GM18505 (cell line): ENCODE measurements at regions not wholly inside any gene's neighbourhood (a gene's known extent, or its start where the extent isn't known, plus 50 kb on each side); places are given as distances from the start of the nearest gene placed in this dataset.
"Not testable (repeated sequence)": the region's sequence is repeated elsewhere in the genome, so short reads cannot be mapped to it uniquely, and the experiment has no call there.

Experiments
- ATAC-seq: cut with Tn5 transposase; IDR thresholded peaks from one replicate; pipeline ENCODE4 v1.9.1; 2021; ENCODE audit not compliant: unreplicated experiment
- POLR2A ChIP-seq: IDR thresholded peaks from 4 replicates; pipeline ENCODE4 v1.6.1; 2011; ENCODE audit warnings: borderline replicate concordance; ENCODE audit not compliant: insufficient read depth, insufficient read length; ENCODE audit errors: extremely low read depth

DNA sequence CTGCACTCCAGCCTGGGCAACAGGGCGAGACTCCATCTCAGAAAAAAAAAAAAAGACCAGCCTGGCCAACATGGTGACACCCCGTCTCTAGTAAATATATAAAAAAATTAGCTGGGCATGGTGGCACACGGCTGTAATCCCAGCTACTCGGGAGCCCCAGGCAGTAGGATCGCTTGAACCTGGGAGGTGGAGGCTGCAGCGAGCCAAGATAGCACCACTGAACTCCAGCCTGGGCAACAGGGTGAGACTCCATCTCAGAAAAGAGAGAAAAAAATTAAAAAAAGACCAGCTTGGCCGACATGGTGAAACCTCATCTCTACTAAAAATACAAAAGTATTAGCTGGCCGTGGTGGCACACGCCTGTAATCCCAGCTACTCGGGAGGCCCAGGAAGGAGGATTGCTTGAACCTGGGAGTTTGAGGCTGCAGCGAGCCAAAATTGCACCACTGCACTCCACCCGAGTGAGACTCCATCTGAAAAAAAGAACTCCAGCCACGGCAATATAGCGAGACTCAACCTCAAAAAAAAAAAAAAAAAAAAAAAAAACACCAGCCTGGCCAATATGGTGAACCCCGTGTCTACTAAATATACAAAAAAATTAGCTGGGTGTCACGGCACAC is 346.1 kb upstream of the PLGLB2 start:
- no peak for ATAC-seq
- TF ChIP-seq POLR2A, result no peak

DNA sequence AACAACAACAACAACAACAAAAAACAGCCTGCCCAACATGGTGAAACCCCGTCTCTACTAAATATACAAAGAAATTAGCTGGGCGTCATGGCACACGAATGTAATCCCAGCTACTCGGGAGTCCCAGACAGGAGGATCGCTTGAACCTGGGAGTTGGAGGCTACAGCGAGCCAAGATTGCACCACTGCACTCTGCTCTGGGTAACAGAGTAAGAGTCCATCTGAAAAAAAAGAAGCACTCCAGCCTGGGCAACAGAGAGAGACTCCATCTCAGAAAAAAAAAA is 344.1 kb upstream of the PLGLB2 start:
- ATAC-seq, result no peak
- no peak for TF ChIP-seq POLR2A

DNA sequence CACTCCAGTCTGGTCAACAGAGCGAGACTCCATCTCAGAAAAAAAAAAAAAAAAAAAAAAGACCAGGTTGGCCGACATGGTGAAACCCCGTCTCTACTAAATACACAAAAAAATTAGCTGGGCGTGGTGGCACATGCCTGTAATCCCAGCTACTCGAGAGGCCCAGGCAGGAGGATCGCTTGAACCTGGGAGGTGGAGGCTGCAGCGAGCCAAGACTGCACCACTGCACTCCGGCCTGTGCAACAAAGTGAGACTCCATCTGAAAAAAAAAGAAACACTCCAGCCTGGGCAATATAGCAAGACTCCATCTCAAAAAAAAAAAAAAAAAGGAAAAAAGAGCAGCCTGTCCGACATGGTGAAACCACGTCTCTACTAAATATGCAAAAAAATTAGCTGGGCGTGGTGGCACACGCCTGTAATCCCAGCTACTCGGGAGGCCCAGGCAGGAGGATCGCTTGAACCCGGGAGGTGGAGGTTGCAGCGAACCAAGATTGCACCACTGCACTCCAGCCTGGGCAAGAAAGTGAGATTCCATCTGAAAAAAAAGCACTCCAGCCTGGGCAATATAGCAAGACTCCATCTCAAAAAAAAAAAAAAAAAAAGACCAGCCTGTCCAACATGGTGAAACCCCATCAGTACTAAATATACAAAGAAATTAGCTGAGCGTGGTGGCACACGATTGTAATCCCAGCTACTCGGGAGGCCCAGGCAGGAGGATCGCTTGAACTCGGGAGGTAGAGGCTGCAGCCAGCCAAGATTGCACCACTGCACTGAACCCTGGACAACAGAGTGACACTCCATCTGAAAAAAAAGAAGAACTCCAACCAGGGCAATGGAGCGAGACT is 343.3 kb upstream of the PLGLB2 start:
- ATAC-seq, result not testable (repeated sequence)

DNA sequence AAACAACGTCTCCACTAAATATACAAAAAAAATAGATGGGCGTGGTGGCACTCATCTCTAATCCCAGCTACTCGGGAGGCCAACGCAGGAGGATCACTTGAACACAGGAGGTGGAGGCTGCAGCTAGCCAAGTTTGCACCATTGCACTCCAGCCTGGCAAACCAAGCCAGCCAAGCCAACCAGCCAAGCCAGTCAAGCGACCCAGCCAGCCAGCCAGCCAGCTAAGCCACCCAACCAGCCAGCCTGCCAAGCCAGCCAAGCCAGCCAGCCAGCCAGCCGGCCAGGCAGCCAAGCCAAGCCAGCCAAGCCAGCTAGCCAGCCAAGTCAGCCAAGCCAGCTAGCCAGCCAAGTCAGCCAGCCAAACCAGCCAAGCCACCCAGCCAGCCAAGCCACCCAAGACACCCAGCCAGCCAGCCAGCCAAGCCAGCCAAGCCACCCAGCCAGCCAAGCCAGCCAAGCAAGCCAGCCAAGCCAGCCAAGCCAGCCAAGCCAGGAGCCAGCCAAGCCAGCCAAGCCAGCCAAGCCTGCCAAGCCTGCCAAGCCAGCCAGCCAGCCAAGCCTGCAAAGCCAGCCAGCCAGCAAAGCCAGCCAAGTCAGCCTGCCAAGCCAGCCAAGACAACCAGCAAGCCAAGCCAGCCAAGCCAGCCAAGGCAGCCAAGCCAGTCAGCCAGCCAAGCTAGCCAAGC is 342.2 kb upstream of the PLGLB2 start:
- not testable (repeated sequence) for ATAC-seq

DNA sequence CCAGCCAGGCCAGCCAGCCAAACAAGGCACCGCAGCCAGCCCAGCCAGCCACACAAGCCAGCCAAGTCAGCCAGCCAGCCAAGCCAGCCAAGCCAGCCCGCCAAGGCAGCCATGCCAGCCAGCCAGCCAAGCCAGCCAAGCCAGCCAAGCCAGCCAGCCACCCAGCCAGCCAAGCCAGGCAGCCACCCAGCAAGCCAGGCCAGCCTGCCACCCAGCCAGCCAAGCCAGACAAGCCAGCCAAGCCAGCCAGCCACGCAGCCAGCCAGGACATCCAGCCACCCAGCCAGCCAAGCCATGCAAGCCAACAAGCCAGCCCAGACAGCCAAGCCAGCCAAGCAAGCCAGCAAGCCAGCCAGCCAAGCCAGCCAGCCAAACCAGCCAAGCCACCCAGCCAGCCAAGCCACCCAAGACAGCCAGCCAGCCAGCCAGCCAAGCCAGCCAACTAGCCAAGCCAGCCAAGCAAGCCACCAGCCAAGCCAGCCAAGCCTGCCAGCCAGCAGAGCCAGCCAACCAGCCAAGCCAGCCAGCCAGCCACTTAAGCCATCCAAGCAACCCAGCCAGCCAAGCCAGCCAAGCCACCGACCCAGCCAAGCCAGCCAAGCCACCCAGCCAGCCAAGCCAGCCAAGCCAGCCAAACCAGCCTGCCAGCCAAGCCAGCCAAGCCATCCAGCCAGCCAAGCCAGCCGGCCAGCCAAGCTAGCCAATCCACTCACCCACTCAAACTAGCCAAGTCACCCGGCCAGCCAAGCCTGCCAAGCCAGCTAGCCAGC is 341.3 kb upstream of the PLGLB2 start:
- ATAC-seq, result not testable (repeated sequence)

DNA sequence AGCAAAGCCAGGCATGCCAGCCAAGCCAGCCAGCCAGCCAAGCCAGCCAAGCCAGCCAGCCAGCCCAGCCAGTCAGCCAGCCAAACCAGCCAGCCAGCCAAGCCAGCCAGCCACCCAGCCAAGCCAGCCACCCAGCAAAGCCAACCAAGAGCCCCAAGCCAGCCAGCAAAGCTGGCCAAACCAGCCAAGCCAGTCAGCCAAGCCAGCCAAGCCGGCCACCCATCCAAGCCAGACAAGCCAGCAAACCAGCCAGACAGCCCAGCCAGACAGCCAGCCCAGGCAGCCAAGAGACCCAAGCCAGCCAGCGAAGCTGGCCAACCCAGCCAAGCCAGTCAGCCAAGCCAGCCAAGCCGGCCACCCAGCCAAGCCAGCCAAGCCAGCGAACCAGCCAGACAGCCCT is 338.3 kb upstream of the PLGLB2 start:
- ATAC-seq, result not testable (repeated sequence)

DNA sequence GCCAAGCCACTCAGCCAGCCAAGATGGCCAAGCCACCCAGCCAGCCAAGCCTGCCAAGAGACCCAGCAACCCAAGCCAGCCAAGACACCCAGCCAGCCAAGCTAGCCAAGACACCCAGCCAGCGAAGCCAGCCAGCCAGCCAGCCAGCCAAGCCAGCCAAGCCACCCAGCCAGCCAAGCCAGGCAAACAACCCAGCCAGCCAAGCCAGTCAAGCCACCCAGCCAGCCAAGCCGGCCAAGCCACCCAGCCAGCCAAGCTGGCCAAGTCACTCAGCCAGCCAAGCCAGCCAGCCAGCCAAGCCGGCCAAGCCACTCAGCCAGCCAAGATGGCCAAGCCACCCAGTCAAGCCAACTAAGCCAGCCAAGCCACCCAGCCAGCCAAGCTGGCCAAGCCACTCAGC is 337.5 kb upstream of the PLGLB2 start:
- not testable (repeated sequence) for ATAC-seq

DNA sequence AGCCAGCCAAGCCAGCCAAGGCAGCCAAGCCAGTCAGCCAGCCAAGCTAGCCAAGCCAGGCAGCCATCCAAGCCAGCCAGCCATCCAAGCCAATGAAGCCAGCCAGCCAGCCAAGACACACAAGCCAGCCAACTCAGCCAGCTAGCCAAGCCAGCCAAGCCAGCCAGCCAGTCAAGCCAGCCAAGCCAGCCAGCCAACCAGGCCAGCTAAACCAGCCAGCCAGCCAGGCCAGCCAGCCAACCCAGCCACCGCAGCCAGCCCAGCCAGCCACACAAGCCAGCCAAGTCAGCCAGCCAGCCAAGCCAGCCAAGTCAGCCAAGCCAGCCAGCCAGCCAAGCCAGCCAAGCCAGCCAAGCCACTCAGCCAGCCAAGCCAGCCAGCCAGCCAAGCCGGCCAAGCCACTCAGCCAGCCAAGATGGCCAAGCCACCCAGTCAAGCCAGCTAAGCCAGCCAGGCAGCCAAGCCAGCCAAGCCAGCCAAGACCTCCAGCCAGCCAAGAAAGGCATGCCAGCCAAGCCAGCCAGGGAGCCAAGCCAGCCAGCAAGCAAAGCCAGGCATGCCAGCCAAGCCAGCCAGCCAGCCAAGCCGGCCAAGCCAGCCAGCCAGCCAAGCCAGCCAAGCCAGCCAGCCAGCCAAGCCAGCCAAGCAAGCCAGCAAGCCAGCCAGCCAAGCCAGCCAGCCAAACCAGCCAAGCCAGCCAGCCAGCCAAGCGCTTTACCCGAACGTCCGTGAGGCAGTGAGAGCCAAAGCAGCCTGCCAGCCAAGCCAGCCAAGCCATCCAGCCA is 335.7 kb upstream of the PLGLB2 start:
- not testable (repeated sequence) for ATAC-seq

DNA sequence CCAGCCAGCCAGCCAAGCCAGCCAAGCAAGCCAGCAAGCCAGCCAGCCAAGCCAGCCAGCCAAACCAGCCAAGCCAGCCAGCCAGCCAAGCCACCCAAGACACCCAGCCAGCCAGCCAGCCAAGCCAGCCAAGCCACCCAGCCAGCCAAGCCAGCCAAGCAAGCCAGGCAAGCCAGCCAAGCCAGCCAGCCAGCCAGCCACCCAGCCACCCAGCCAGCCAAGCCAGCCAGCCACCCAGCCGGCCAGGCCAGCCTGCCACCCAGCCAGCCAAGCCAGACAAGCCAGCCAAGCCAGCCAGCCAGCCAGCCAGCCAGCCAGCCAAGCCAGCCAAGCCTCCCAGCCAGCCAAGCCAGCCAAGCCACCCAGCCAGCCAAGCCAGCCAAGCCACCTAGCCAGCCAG is 333.6 kb upstream of the PLGLB2 start:
- ATAC-seq, result not testable (repeated sequence)

DNA sequence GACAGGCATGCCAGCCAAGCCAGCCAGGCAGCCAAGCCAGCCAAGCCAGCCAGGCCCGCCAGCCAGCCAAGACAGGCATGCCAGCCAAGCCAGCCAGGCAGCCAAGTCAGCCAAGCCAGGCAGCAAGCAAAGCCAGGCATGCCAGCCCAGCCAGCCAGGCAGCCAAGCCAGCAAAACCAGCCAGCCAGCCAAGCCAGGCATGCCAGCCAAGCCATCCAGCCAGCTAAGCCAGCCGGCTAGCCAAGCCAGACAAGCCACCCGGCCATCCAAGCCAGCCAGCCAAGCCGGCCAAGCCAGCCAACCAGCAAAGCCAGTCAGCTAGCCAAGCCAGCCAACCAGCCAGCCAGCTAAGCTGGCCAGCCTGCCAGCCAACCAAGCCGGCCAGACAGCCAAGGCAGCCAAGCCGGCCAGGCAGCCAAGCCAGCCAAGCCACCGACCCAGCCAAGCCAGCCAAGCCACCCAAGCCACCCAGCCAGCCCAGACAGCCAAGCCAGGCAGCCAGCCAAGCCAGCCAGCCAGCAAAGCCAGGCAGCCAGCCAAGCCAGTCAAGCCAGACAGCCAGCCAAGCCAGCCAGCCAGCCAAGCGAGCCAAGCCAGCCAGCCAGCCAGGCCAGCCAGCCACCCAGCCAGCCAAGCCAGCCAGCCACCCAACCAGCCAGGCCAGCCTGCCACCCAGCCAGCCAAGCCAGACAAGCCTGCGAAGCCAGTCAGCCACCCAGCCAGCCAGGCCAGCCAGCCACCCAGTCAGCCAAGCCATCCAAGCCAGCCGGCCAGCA is 332.9 kb upstream of the PLGLB2 start:
- ATAC-seq, result not testable (repeated sequence)

DNA sequence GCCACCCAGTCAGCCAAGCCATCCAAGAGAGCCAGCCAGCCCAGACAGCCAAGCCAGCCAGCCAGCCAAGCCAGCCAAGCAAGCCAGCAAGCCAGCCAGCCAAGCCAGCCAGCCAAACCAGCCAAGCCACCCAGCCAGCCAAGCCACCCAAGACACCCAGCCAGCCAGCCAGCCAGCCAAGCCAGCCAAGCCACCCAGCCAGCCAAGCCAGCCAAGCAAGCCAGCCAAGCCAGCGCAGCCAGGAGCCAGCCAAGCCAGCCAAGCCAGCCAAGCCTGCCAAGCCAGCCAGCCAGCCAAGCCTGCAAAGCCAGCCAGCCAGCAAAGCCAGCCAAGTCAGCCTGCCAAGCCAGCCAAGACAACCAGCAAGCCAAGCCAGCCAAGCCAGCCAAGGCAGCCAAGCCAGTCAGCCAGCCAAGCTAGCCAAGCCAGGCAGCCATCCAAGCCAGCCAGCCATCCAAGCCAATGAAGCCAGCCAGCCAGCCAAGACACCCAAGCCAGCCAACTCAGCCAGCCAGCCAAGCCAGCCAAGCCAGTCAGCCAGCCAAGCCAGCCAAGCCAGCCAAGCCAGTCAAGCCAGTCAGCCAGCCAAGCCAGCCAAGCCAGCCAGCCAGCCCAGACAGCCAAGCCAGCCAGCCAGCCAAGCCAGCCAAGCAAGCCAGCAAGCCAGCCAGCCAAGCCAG is 332.2 kb upstream of the PLGLB2 start:
- not testable (repeated sequence) for ATAC-seq

DNA sequence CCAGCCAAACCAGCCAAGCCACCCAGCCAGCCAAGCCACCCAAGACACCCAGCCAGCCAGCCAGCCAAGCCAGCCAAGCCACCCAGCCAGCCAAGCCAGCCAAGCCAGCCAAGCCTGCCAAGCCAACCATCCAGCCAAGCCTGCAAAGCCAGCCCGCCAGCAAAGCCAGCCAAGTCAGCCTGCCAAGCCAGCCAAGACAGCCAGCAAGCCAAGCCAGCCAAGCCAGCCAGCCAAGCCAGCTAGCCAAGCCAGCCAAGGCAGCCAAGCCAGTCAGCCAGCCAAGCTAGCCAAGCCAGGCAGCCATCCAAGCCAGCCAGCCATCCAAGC is 331.7 kb upstream of the PLGLB2 start:
- not testable (repeated sequence) for ATAC-seq

DNA sequence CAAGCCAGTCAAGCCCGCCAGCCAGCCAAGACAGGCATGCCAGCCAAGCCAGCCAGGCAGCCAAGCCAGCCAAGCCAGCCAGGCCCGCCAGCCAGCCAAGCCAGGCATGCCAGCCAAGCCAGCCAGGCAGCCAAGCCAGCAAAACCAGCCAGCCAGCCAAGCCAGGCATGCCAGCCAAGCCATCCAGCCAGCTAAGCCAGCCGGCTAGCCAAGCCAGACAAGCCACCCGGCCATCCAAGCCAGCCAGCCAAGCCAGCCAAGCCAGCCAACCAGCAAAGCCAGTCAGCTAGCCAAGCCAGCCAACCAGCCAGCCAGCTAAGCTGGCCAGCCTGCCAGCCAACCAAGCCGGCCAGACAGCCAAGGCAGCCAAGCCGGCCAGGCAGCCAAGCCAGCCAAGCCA is 330.7 kb upstream of the PLGLB2 start:
- ATAC-seq, result not testable (repeated sequence)

DNA sequence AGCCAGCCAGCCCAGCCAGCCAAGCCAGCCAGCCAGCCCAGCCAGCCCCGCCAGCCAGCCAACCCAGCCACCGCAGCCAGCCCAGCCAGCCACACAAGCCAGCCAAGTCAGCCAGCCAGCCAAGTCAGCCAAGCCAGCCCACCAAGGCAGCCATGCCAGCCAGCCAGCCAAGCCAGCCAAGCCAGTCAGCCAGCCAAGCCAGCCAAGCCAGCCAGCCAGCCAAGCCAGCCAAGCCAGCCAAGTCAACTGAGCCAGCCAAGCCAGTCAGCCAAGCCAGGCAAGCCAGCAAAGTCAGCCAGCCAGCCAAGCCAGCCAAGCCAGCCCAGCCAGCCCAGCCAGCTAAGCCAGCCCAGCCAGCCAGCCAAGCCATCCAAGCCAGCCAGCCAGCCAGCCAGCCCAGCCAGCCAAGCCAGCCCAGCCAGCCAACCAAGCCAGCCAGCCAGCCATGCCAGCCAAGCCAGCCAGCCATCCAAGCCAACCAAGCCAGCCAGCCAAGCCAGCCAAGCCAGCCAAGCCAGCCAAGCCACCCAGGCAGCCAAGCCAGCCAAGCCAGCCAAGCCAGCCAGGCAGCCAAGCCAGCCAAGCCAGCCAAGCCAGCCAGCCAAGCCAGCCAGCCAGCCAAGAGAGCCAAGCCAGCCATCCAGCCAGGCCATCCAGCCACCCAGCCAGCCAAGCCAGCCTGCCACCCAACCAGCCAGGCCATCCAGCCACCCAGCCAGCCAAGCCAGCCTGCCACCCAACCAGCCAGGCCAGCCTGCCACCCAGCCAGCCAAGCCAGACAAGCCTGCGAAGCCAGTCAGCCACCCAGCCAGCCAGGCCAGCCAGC is 329.9 kb upstream of the PLGLB2 start:
- not testable (repeated sequence) for ATAC-seq

DNA sequence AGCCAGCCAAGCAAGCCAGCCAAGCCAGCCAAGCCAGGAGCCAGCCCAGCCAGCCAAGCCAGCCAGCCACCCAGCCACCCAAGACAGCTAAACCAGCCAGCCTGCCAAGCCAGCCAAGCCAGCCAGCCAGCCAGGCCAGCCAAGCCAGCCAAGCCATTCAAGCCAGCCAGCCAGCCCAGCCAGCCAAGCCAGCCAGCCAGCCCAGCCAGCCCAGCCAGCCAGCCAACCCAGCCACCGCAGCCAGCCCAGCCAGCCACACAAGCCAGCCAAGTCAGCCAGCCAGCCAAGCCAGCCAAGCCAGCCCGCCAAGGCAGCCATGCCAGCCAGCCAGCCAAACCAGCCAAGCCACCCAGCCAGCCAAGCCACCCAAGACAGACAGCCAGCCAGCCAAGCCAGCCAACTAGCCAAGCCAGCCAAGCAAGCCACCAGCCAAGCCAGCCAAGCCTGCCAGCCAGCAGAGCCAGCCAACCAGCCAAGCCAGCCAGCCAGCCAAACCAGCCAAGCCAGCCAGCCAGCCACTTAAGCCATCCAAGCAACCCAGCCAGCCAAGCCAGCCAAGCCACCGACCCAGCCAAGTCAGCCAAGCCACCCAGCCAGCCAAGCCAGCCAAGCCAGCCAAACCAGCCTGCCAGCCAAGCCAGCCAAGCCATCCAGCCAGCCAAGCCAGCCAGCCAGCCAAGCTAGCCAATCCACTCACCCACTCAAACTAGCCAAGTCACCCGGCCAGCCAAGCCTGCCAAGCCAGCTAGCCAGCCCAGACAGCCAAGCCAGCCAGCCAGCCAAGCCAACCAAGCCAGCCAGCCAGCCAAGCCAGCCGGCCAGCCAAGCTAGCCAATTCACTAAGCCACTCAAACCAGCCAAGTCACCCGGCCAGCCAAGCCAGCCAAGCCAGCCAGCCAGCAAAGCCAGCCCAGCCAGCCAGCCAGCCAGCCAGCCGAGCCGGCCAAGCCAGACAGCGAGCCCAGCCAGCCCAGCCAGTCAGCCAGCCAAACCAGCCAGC is 328.8 kb upstream of the PLGLB2 start:
- ATAC-seq, result not testable (repeated sequence)

DNA sequence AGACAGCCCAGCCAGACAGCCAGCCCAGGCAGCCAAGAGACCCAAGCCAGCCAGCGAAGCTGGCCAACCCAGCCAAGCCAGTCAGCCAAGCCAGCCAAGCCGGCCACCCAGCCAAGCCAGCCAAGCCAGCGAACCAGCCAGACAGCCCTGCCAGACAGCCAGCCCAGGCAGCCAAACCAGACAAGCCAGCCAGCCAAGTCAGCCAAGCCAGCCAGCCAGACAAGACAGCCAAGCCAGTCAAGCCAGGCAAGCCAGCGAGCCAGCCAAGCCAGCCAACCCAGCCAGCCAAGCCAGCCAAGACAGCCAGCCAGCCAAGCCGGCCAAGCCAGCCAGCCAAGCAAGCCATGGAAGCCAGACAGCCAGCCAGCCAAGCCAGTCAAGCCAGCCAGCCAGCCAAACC is 327.9 kb upstream of the PLGLB2 start:
- not testable (repeated sequence) for ATAC-seq

DNA sequence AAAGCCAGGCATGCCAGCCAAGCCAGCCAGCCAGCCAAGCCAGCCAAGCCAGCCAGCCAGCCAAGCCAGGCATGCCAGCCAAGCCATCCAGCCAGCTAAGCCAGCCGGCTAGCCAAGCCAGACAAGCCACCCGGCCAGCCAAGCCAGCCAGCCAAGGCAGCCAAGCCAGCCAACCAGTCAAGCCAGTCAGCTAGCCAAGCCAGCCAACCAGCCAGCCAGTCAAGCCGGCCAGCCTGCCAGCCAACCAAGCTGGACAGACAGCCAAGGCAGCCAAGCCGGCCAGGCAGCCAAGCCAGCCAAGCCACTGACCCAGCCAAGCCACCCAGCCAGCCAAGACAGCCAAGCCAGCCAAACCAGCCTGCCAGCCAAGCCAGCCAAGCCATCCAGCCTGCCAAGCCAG is 326.9 kb upstream of the PLGLB2 start:
- ATAC-seq, result not testable (repeated sequence)
